ENCODE measurements at regions not wholly inside any gene's neighbourhood (a gene's known extent, or its start where the extent isn't known, plus 50 kb on each side); places are given as distances from the start of the nearest gene placed in this dataset.

DNA sequence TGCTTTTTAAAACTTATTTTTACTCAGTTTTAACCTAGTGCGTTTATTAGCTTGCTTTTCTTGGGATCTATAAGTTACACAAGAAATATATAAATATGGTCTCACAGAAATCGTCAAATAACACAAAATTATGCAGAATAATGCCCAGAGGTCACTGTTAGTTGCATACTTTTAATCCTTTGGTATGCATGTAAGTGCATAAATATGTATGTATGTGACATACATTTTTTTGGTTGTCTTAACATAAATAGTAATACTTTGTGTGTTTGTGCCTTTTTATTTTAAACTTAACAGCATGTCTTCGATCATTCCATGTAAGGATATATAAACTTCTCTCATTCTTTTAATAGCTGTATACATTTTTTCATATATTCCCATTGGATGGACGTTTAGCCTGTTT is 459.6 kb downstream of the PCNX1 start:
- TF ChIP-seq, protein P1, sequence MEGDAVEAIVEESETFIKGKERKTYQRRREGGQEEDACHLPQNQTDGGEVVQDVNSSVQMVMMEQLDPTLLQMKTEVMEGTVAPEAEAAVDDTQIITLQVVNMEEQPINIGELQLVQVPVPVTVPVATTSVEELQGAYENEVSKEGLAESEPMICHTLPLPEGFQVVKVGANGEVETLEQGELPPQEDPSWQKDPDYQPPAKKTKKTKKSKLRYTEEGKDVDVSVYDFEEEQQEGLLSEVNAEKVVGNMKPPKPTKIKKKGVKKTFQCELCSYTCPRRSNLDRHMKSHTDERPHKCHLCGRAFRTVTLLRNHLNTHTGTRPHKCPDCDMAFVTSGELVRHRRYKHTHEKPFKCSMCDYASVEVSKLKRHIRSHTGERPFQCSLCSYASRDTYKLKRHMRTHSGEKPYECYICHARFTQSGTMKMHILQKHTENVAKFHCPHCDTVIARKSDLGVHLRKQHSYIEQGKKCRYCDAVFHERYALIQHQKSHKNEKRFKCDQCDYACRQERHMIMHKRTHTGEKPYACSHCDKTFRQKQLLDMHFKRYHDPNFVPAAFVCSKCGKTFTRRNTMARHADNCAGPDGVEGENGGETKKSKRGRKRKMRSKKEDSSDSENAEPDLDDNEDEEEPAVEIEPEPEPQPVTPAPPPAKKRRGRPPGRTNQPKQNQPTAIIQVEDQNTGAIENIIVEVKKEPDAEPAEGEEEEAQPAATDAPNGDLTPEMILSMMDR (IDR thresholded peaks at IDR 0.05): no peak
- no peak for TF ChIP-seq POLR2A (IDR thresholded peaks at IDR 0.05)

Data from uterus (tissue), 2 donors.